ENCODE measurements at regions not wholly inside any gene's neighbourhood (a gene's known extent, or its start where the extent isn't known, plus 50 kb on each side); places are given as distances from the start of the nearest gene placed in this dataset.

- Histone ChIP-seq H3K4me1 (ENCODE audit: control insufficient read depth, low read length) (no peaks in the 10 kb centered on the region), H3K4me3 (ENCODE audit: low read length) (no peak overlapping the region), H3K27me3 (ENCODE audit: control insufficient read depth, low read length) (no peaks in the 10 kb centered on the region), H3K4me2 (ENCODE audit: low read length) (no peak overlapping the region), H4K20me1 (ENCODE audit: control insufficient read depth, insufficient read depth, low read depth, low read length) (no peaks in the 10 kb centered on the region), H3K9me3 (ENCODE audit: control insufficient read depth, insufficient read depth, low read length) (no peaks in the 10 kb centered on the region), H3K79me2 (ENCODE audit: control insufficient read depth, low read length) (no peaks in the 10 kb centered on the region), H3K27ac (ENCODE audit: low read depth, low read length) (no peak overlapping the region), H3K9me2 (replicated peaks; ENCODE audit: control insufficient read depth, low read length) (no peaks in the 10 kb centered on the region), H3K36me3 (ENCODE audit: control insufficient read depth, low read length) (no peaks in the 10 kb centered on the region), H3F3A (ENCODE audit: control insufficient read depth, insufficient read depth) (no peaks in the 10 kb centered on the region)
- TF ChIP-seq, protein P1, sequence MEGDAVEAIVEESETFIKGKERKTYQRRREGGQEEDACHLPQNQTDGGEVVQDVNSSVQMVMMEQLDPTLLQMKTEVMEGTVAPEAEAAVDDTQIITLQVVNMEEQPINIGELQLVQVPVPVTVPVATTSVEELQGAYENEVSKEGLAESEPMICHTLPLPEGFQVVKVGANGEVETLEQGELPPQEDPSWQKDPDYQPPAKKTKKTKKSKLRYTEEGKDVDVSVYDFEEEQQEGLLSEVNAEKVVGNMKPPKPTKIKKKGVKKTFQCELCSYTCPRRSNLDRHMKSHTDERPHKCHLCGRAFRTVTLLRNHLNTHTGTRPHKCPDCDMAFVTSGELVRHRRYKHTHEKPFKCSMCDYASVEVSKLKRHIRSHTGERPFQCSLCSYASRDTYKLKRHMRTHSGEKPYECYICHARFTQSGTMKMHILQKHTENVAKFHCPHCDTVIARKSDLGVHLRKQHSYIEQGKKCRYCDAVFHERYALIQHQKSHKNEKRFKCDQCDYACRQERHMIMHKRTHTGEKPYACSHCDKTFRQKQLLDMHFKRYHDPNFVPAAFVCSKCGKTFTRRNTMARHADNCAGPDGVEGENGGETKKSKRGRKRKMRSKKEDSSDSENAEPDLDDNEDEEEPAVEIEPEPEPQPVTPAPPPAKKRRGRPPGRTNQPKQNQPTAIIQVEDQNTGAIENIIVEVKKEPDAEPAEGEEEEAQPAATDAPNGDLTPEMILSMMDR (IDR thresholded peaks at IDR 0.05; ENCODE audit: low read depth, low read length, poor library complexity, severe bottlenecking): no peak
- no peak for TF ChIP-seq EZH2phosphoT487 (IDR thresholded peaks at IDR 0.05; ENCODE audit: borderline replicate concordance, low read length)
These were observed 156.7 kb downstream of the SPRY1 start for GRCh38 chr4:123553279-123553678.

DNA sequence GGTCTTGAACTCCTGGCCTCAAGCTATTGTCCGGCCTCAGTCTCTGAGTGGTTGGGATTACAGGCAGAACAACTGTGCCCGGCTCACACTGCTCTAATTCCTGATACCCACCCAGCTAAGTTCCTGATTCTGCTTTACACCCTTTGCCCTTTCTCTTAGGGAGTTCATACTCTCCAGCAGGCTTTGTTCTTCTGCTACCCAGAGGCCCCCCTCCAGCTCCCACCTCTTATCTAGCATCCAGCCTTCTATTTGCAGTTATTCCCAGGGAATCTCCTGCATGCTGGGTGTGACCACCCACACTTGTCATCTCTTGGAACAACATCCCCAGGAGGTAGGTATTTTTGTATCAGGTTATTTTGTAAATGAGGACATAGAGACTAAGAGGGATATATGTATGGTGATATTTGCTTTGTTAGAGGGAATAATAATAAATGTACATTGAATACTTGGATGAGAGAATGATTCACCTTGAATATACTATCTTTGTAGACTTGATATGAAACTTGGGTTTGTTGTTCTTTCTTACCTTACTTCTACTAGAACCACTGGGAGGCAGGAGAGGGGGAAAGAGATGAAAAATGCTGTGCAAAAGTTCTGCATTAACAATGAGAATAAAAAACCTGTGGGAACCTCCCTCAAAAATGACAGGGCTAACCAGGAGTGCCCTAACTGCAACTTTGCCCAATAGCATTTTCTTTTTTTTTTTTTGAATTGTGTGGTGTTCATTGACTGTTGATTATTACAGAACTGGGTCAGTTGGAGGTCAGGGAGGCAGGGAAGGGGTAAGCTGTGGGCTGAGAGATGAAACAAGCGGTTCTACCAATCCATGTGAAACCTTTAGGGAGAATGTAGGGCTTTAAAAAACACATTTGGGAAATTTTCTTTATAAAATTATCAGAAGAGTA is 157.4 kb downstream of the SPRY1 start:
- Histone ChIP-seq H4K20me1 (ENCODE audit: control insufficient read depth, insufficient read depth, low read depth, low read length) (no peaks in the 10 kb centered on the region), H3K4me3 (ENCODE audit: low read length) (no peak overlapping the region), H3K27me3 (ENCODE audit: control insufficient read depth, low read length) (peaks cover 3% of the 10 kb centered on the region), H3F3A (ENCODE audit: control insufficient read depth, insufficient read depth) (no peaks in the 10 kb centered on the region), H3K79me2 (ENCODE audit: control insufficient read depth, low read length) (no peaks in the 10 kb centered on the region), H3K4me2 (ENCODE audit: low read length) (no peak overlapping the region), H3K9me3 (ENCODE audit: control insufficient read depth, insufficient read depth, low read length) (no peaks in the 10 kb centered on the region), H3K9me2 (replicated peaks; ENCODE audit: control insufficient read depth, low read length) (no peaks in the 10 kb centered on the region), H3K4me1 (ENCODE audit: control insufficient read depth, low read length) (no peaks in the 10 kb centered on the region), H3K27ac (ENCODE audit: low read depth, low read length) (no peak overlapping the region), H3K36me3 (ENCODE audit: control insufficient read depth, low read length) (no peaks in the 10 kb centered on the region)
- TF ChIP-seq, protein P1 (IDR thresholded peaks at IDR 0.05; ENCODE audit: low read depth, low read length, poor library complexity, severe bottlenecking): no peak
- no peak for TF ChIP-seq EZH2phosphoT487 (IDR thresholded peaks at IDR 0.05; ENCODE audit: borderline replicate concordance, low read length)

DNA sequence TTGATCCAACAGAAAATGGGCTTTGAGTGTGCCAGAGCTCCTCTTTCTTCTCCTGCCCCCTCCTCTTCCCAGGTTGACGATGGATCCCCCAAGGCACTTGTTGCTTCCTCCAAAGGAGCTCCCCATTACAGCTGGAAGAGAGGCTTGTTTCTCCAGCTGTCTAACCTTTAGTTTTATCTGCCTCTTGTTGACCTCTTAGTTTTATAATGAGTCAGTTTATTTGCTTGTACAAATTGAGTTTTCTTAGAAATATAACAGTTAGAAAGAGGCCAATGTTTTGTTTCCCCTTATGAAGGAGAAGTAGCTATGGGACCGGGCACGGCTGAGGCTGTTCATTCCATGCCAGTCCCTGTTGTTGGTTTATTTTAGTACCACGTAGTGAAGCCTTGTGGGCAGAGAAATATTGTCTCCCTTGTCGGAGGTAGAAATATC is 158.2 kb downstream of the SPRY1 start:
- Histone ChIP-seq H3F3A (ENCODE audit: control insufficient read depth, insufficient read depth) (no peaks in the 10 kb centered on the region), H4K20me1 (ENCODE audit: control insufficient read depth, insufficient read depth, low read depth, low read length) (no peaks in the 10 kb centered on the region), H3K9me2 (replicated peaks; ENCODE audit: control insufficient read depth, low read length) (no peaks in the 10 kb centered on the region), H3K79me2 (ENCODE audit: control insufficient read depth, low read length) (no peaks in the 10 kb centered on the region), H3K27ac (ENCODE audit: low read depth, low read length) (no peak overlapping the region), H3K4me3 (ENCODE audit: low read length) (no peak overlapping the region), H3K36me3 (ENCODE audit: control insufficient read depth, low read length) (no peaks in the 10 kb centered on the region), H3K4me2 (ENCODE audit: low read length) (no peak overlapping the region), H3K4me1 (ENCODE audit: control insufficient read depth, low read length) (no peaks in the 10 kb centered on the region), H3K27me3 (ENCODE audit: control insufficient read depth, low read length) (peaks cover 7% of the 10 kb centered on the region), H3K9me3 (ENCODE audit: control insufficient read depth, insufficient read depth, low read length) (no peaks in the 10 kb centered on the region)
- TF ChIP-seq, protein P1 (IDR thresholded peaks at IDR 0.05; ENCODE audit: low read depth, low read length, poor library complexity, severe bottlenecking): no peak
- no peak for TF ChIP-seq EZH2phosphoT487 (IDR thresholded peaks at IDR 0.05; ENCODE audit: borderline replicate concordance, low read length)

Measured in DOHH2 (cell line).